ENCODE measurements at regions not wholly inside any gene's neighbourhood (a gene's known extent, or its start where the extent isn't known, plus 50 kb on each side); places are given as distances from the start of the nearest gene placed in this dataset.

DNA sequence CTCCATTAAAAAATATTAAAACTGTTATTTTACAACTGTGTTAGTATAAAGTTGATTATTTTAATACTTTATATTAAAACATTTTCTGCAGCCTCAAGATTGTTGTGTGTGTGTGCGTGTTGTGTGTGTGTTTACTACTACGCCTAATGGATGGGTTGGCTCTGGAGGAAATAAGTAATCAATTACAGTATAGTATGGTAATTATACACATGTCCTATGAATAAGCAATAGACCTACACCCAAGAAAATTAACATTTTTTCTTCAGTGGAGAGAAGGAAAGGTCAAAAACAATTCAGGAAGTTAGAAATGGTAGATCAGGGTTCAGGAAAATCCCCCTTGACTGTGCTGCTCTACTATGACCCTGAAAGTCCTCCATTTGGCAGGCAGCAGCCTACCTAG lies 65.7 kb upstream of the DYRK2 start:
- DNase-seq (no peak), ATAC-seq (no peak)
- TF ChIP-seq CTCF (IDR thresholded peaks at IDR 0.05): no peak
- no peaks in the 10 kb centered on the region for H3K36me3 ChIP-seq
- no peaks in the 10 kb centered on the region for H3K4me1 ChIP-seq
- H3K4me3 ChIP-seq: no peak overlapping the region
- H3K9me3 ChIP-seq: no peaks in the 10 kb centered on the region
- H3K27ac ChIP-seq: no peak overlapping the region
- no peaks in the 10 kb centered on the region for H3K27me3 ChIP-seq
- intact Hi-C loops (cut with DNase I): no loop called here

- intact Hi-C loops (cut with DNase I): no loop called here
- TF ChIP-seq CTCF (IDR thresholded peaks at IDR 0.05): no peak
- no peak for DNase-seq
These were observed 61.6 kb upstream of the DYRK2 start for GRCh38 chr12:67586951-67587350.

GRCh38 chr12:67589078-67589477 lies 59.5 kb upstream of the DYRK2 start:
- DNase-seq (no peak), ATAC-seq (no peak)
- Histone ChIP-seq H3K27ac (no peak overlapping the region), H3K4me1 (no peaks in the 10 kb centered on the region), H3K27me3 (no peaks in the 10 kb centered on the region), H3K36me3 (no peaks in the 10 kb centered on the region), H3K4me3 (no peak overlapping the region), H3K9me3 (no peaks in the 10 kb centered on the region)
- intact Hi-C loops (cut with DNase I): no loop called here
- no peak for TF ChIP-seq CTCF (IDR thresholded peaks at IDR 0.05)

More at GRCh38 chr12:67586951-67587350, 61.6 kb upstream of the DYRK2 start:
- Histone ChIP-seq H3K9me3 (no peaks in the 10 kb centered on the region), H3K4me3 (no peak overlapping the region), H3K36me3 (no peaks in the 10 kb centered on the region), H3K27ac (no peak overlapping the region), H3K4me1 (no peaks in the 10 kb centered on the region), H3K27me3 (no peaks in the 10 kb centered on the region)
- ATAC-seq: no peak

GRCh38 chr12:67590149-67590790 lies 58.3 kb upstream of the DYRK2 start:
- DNase-seq (no peak), ATAC-seq (no peak)
- H3K36me3 ChIP-seq: no peaks in the 10 kb centered on the region
- no peaks in the 10 kb centered on the region for H3K27me3 ChIP-seq
- TF ChIP-seq CTCF (IDR thresholded peaks at IDR 0.05): no peak
- no peaks in the 10 kb centered on the region for H3K9me3 ChIP-seq
- H3K4me3 ChIP-seq: no peak overlapping the region
- H3K27ac ChIP-seq: no peak overlapping the region
- H3K4me1 ChIP-seq: no peaks in the 10 kb centered on the region
- intact Hi-C loops (cut with DNase I): no loop called here

- H3K27me3 ChIP-seq: no peaks in the 10 kb centered on the region
- H3K36me3 ChIP-seq: no peaks in the 10 kb centered on the region
- no peak overlapping the region for H3K4me3 ChIP-seq
- TF ChIP-seq CTCF (IDR thresholded peaks at IDR 0.05): no peak
- DNase-seq: no peak
- no peak overlapping the region for H3K27ac ChIP-seq
- H3K9me3 ChIP-seq: no peaks in the 10 kb centered on the region
- peak; percentile 58 for ATAC-seq
- H3K4me1 ChIP-seq: no peaks in the 10 kb centered on the region
- intact Hi-C loops (cut with DNase I): no loop called here
These were observed 56.1 kb upstream of the DYRK2 start for GRCh38 chr12:67592228-67593011.

Measured in upper lobe of right lung (tissue), 1 donor.